ENCODE measurements at regions not wholly inside any gene's neighbourhood (a gene's known extent, or its start where the extent isn't known, plus 50 kb on each side); places are given as distances from the start of the nearest gene placed in this dataset.
"Not testable (repeated sequence)": the region's sequence is repeated elsewhere in the genome, so short reads cannot be mapped to it uniquely, and the experiment has no call there.

GRCh38 chr4:188754372-188755002, 615.2 kb downstream of the TRIML1 start:
- no peak for DNase-seq

- no peak for DNase-seq
Measured at GRCh38 chr4:188767496-188767895, 628.3 kb downstream of the TRIML1 start.

GRCh38 chr4:188778905-188779304, 639.7 kb downstream of the TRIML1 start:
- DNase-seq = no peak

- DNase-seq = no peak
Measured at GRCh38 chr4:188779581-188779980, 640.3 kb downstream of the TRIML1 start.

GRCh38 chr4:188780028-188780427, 640.8 kb downstream of the TRIML1 start:
- DNase-seq = no peak

- DNase-seq = no peak
Measured at GRCh38 chr4:188780686-188781085, 641.4 kb downstream of the TRIML1 start.

- no peak for DNase-seq
Measured at GRCh38 chr4:188781655-188782054, 642.4 kb downstream of the TRIML1 start.

GRCh38 chr4:188783175-188783574, 643.9 kb downstream of the TRIML1 start:
- no peak for DNase-seq

- no peak for DNase-seq
Measured at GRCh38 chr4:188783606-188784160, 644.4 kb downstream of the TRIML1 start.

GRCh38 chr4:188796600-188796999, 657.4 kb downstream of the TRIML1 start:
- not testable (repeated sequence) for DNase-seq

GRCh38 chr4:188797011-188797410, 657.8 kb downstream of the TRIML1 start:
- DNase-seq = not testable (repeated sequence)

GRCh38 chr4:188804861-188805260, 665.6 kb downstream of the TRIML1 start:
- DNase-seq = no peak

GRCh38 chr4:188811121-188811520, 671.9 kb downstream of the TRIML1 start:
- DNase-seq = no peak

- no peak for DNase-seq
Measured at GRCh38 chr4:188812644-188813043, 673.4 kb downstream of the TRIML1 start.

- no peak for DNase-seq
Measured at GRCh38 chr4:188818300-188818699, 679.1 kb downstream of the TRIML1 start.

GRCh38 chr4:188819233-188819632, 680.0 kb downstream of the TRIML1 start:
- DNase-seq = no peak

- DNase-seq = no peak
Measured at GRCh38 chr4:188821500-188821899, 682.3 kb downstream of the TRIML1 start.

GRCh38 chr4:188822698-188823097, 683.5 kb downstream of the TRIML1 start:
- DNase-seq = no peak

- DNase-seq = no peak
Measured at GRCh38 chr4:188824553-188824952, 685.3 kb downstream of the TRIML1 start.

- DNase-seq = no peak
Measured at GRCh38 chr4:188826393-188826792, 687.2 kb downstream of the TRIML1 start.

- no peak for DNase-seq
Measured at GRCh38 chr4:188839704-188840103, 700.5 kb downstream of the TRIML1 start.

GRCh38 chr4:188841523-188841922, 702.3 kb downstream of the TRIML1 start:
- DNase-seq = no peak

GRCh38 chr4:188854436-188854835, 715.2 kb downstream of the TRIML1 start:
- no peak for DNase-seq

GRCh38 chr4:188858696-188859095, 719.5 kb downstream of the TRIML1 start:
- no peak for DNase-seq

GRCh38 chr4:188864741-188865140, 725.5 kb downstream of the TRIML1 start:
- DNase-seq = no peak
